A549 (cell line): ENCODE measurements at regions not wholly inside any gene's neighbourhood (a gene's known extent, or its start where the extent isn't known, plus 50 kb on each side); places are given as distances from the start of the nearest gene placed in this dataset.

Source experiments
- ATAC-seq, 2 experiments: fragments of 200-7000 bp in 1 of 2; fragments of >200 bp in 1 of 2; cut with Nextera tagmentation in 1 of 2; cut with Tn5 transposase in 1 of 2; 3 replicates each; pipeline versions ENCODE4 v1.8.0 to v1.9.1; 2018 to 2020; ENCODE audit warnings: mild to moderate bottlenecking in 1 of 2, moderate library complexity in 1 of 2
- CTCF ChIA-PET: fragments of 300-600 bp; sonication (Branson Sonifier 250); formaldehyde crosslinking; extraction: SDS; loops from one replicate; lab custom pipeline; 2021; ENCODE audit warnings: antibody characterized with exemption, inconsistent platforms; lab: Yijun Ruan, JAX
- POLR2A ChIA-PET: fragments of 350-600 bp; formaldehyde crosslinking; extraction: SDS; loops from one replicate; lab custom pipeline; 2021; ENCODE audit warnings: antibody characterized with exemption, inconsistent platforms; lab: Yijun Ruan, JAX
- DNase-seq, 2 experiments: peaks; one replicate each; pipeline versions ENCODE4 v3.0.0 to v3.0.0-alpha.2; 2011 to 2016; ENCODE audit warnings: low read depth in 1 of 2, low spot score in 1 of 2
- FAIRE-seq: peaks from 2 replicates; lab custom pipeline; 2011; peaks lifted over from hg19 to GRCh38; lab: Jason Lieb, UNC
- H3K27ac ChIP-seq, 2 experiments: fragments of >200 bp; sonication (Bioruptor Twin); formaldehyde crosslinking; 3 replicates each; pipeline ENCODE4 v1.5.1; 2016 to 2017
- H3K4me1 ChIP-seq: fragments of >200 bp; sonication (Bioruptor Twin); formaldehyde crosslinking; 3 replicates; pipeline ENCODE4 v1.6.1; 2016
- H3K4me2 ChIP-seq: fragments of >200 bp; sonication (Bioruptor Twin); formaldehyde crosslinking; 3 replicates; pipeline ENCODE4 v1.6.1; 2016
- H3K4me3 ChIP-seq: fragments of >200 bp; sonication (Bioruptor Twin); formaldehyde crosslinking; 3 replicates; pipeline ENCODE4 v1.5.1; 2016
- H3K9me3 ChIP-seq: fragments of >200 bp; sonication (Bioruptor Twin); formaldehyde crosslinking; 3 replicates; pipeline ENCODE4 v1.6.1; 2016
- CBX8 ChIP-seq: fragments of 200-600 bp; sonication (generic); IDR thresholded peaks from 2 replicates; pipeline ENCODE4 v1.6.1; 2016
- CHD2 ChIP-seq: fragments of 150-350 bp; IDR thresholded peaks from 2 replicates; pipeline ENCODE4 v1.6.1; 2014; ENCODE audit warnings: low read length; ENCODE audit not compliant: partially characterized antibody
- EHMT2 ChIP-seq: fragments of 200-600 bp; sonication (generic); IDR thresholded peaks from 2 replicates; pipeline ENCODE4 v1.6.1; 2016; ENCODE audit warnings: antibody characterized with exemption, low read depth, mild to moderate bottlenecking, moderate library complexity
- ESRRA ChIP-seq: fragments of 150-350 bp; IDR thresholded peaks from 2 replicates; pipeline ENCODE4 v1.6.1; 2014; ENCODE audit warnings: mild to moderate bottlenecking, low read length, borderline replicate concordance
- FOSB ChIP-seq: fragments of 250-450 bp; sonication (Bioruptor Pico); IDR thresholded peaks from 2 replicates; pipeline ENCODE4 v1.5.0; 2020; ENCODE audit warnings: mild to moderate bottlenecking, moderate library complexity
- FOXS1 ChIP-seq: fragments of 250-450 bp; sonication (Bioruptor Pico); IDR thresholded peaks from 2 replicates; pipeline ENCODE4 v1.5.0; 2020; ENCODE audit warnings: mild to moderate bottlenecking, moderate library complexity
- HDAC2 ChIP-seq: fragments of 200-600 bp; sonication (generic); IDR thresholded peaks from 2 replicates; pipeline ENCODE4 v1.6.1; 2016
- HEYL ChIP-seq: fragments of 250-450 bp; sonication (Bioruptor Pico); IDR thresholded peaks from 2 replicates; pipeline ENCODE4 v1.8.0; 2021; ENCODE audit warnings: mild to moderate bottlenecking, moderate library complexity
- JUN ChIP-seq, 2 experiments: fragments of >200 bp; sonication (Bioruptor Twin); formaldehyde crosslinking; IDR thresholded peaks; 2 replicates in 1 of 2; 3 replicates in 1 of 2; pipeline ENCODE4 v1.6.1; 2016 to 2017
- KDM1A ChIP-seq: fragments of 200-600 bp; sonication (generic); IDR thresholded peaks from 2 replicates; pipeline ENCODE4 v1.6.1; 2016; ENCODE audit warnings: low read depth, mild to moderate bottlenecking
- MYC ChIP-seq: IDR thresholded peaks from 2 replicates; pipeline ENCODE4 v1.6.1; 2012; ENCODE audit warnings: mild to moderate bottlenecking, inconsistent platforms, low read length, improper control_type of control experiment, borderline replicate concordance
- NR3C1 ChIP-seq: fragments of >200 bp; sonication (Bioruptor Twin); formaldehyde crosslinking; IDR thresholded peaks from 3 replicates; pipeline ENCODE4 v1.6.1; 2017
- RCOR1 ChIP-seq: fragments of 150-350 bp; IDR thresholded peaks from 2 replicates; pipeline ENCODE4 v1.6.1; 2014; ENCODE audit warnings: antibody characterized with exemption, low read length, low read depth
- RNF2 ChIP-seq: fragments of 200-600 bp; sonication (generic); IDR thresholded peaks from 2 replicates; pipeline ENCODE4 v1.6.1; 2016; ENCODE audit warnings: low read depth, mild to moderate bottlenecking, antibody characterized with exemption, moderate library complexity, borderline replicate concordance
- SMC3 ChIP-seq: fragments of >200 bp; sonication (Bioruptor Twin); formaldehyde crosslinking; IDR thresholded peaks from 3 replicates; pipeline ENCODE4 v1.6.1; 2018; ENCODE audit warnings: inconsistent platforms
- SREBF2 ChIP-seq: fragments of 450-650 bp; IDR thresholded peaks from 2 replicates; pipeline ENCODE4 v1.6.1; 2014; ENCODE audit warnings: mild to moderate bottlenecking, moderate library complexity
- TFCP2L1 ChIP-seq: fragments of 250-450 bp; sonication (Bioruptor Pico); IDR thresholded peaks from 2 replicates; pipeline ENCODE4 v1.5.0; 2021; ENCODE audit warnings: mild to moderate bottlenecking
- ZFP36 ChIP-seq: fragments of 450-650 bp; IDR thresholded peaks from 2 replicates; pipeline ENCODE4 v1.6.1; 2014; ENCODE audit warnings: borderline replicate concordance; ENCODE audit not compliant: partially characterized antibody
- ZNF302 ChIP-seq: fragments of 250-450 bp; sonication (Bioruptor Pico); IDR thresholded peaks from 2 replicates; pipeline ENCODE4 v1.9.0; 2021; ENCODE audit warnings: inconsistent platforms, mild to moderate bottlenecking, moderate library complexity
- WGBS: methylation state at CpG from one replicate; pipeline ENCODE4 v1.1.6; 2017; ENCODE audit errors: missing lambda C conversion rate; 5-methylcytosine and 5-hydroxymethylcytosine counted together
- TF ChIP-seq, protein P1 (sequence below): fragments of >200 bp; sonication (Bioruptor Twin); formaldehyde crosslinking; IDR thresholded peaks from 3 replicates; pipeline ENCODE4 v1.6.1; 2016
- TF ChIP-seq, protein P2 (sequence below): IDR thresholded peaks from 2 replicates; pipeline ENCODE4 v1.6.1; 2012; ENCODE audit warnings: low read depth, borderline replicate concordance
- TF ChIP-seq, protein P3 (sequence below): fragments of 250-450 bp; sonication (Bioruptor Pico); IDR thresholded peaks from 2 replicates; pipeline ENCODE4 v1.5.0; 2021; ENCODE audit warnings: mild to moderate bottlenecking, moderate library complexity, borderline replicate concordance
- TF ChIP-seq, protein P4 (sequence below): fragments of >200 bp; sonication (Bioruptor Twin); formaldehyde crosslinking; IDR thresholded peaks from 2 replicates; pipeline ENCODE4 v1.6.1; 2016
- TF ChIP-seq, protein P5 (sequence below): fragments of 250-450 bp; sonication (Bioruptor Pico); IDR thresholded peaks from 2 replicates; pipeline ENCODE4 v1.5.0; 2020; ENCODE audit warnings: low read depth, mild to moderate bottlenecking, moderate library complexity
- TF ChIP-seq, protein P6 (sequence below): fragments of 450-650 bp; IDR thresholded peaks from 2 replicates; pipeline ENCODE4 v1.6.1; 2014; ENCODE audit warnings: antibody characterized with exemption

DNA sequence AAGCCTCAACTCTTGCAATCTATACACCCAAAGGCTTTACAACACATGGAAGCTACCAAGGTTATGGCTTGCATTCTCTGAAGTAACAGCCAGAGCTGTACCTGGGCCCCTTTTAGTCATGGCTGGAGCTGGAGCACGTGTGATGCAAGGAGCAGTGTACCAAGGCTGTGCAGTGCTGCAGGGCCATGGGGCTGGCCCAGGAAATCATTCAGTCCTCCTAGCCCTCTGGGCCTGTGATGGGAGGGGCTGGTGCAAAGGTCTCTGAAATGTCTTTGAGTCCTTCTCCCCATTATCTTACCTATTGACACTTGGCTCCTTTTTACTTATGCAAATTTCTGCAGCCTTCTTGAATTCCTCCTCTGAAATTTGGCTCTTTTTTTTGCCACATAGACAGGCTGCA is 500.1 kb upstream of the FAM47C start:
- no peak for TF ChIP-seq CBX8
- no peak for TF ChIP-seq NR3C1
- TF ChIP-seq, protein P1, sequence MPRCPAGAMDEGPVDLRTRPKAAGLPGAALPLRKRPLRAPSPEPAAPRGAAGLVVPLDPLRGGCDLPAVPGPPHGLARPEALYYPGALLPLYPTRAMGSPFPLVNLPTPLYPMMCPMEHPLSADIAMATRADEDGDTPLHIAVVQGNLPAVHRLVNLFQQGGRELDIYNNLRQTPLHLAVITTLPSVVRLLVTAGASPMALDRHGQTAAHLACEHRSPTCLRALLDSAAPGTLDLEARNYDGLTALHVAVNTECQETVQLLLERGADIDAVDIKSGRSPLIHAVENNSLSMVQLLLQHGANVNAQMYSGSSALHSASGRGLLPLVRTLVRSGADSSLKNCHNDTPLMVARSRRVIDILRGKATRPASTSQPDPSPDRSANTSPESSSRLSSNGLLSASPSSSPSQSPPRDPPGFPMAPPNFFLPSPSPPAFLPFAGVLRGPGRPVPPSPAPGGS: no peak
- TF ChIP-seq HEYL (CRISPR knock-in tag): no peak
- no peak for TF ChIP-seq ZNF302 (CRISPR knock-in tag)
- no peak for TF ChIP-seq JUN (IDR thresholded peaks at IDR 0.05)
- peak; percentile 15 for TF ChIP-seq ZFP36
- no peak overlapping the region for H3K27ac ChIP-seq
- no peaks in the 10 kb centered on the region for H3K9me3 ChIP-seq
- DNase-seq (no peak), FAIRE-seq (no peak), ATAC-seq (no peak)
- CTCF ChIA-PET: no interaction called here
- POLR2A ChIA-PET: no interaction called here
- no CpG with 5 or more reads among the region's 1 CpG for WGBS
- H3K4me3 ChIP-seq: no peak overlapping the region
- no peak overlapping the region for H3K4me2 ChIP-seq
- H3K4me1 ChIP-seq: no peaks in the 10 kb centered on the region

DNA sequence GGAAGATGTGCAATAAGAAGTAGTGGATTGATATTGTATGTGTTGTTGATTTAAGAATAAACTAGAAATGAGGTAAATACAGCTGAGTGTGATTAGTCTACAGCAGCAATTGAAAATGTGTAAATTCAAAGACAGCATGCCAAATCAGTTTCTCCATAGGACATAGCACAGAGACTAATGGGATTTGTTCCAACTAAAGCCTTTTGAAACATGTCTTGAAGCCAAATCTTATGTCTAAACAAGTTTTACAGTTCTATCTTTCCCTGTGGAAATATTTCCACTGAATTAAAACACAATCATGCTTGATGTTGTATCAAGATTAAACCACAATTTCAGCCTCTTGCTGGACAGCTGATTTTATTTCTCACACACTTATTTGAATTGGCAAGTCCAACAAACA is 497.4 kb upstream of the FAM47C start:
- Histone ChIP-seq H3K9me3 (no peaks in the 10 kb centered on the region), H3K4me3 (no peak overlapping the region), H3K4me1 (no peaks in the 10 kb centered on the region), H3K27ac (no peak overlapping the region), H3K4me2 (no peak overlapping the region)
- TF ChIP-seq SMC3: no peak
- TF ChIP-seq, protein P2, sequence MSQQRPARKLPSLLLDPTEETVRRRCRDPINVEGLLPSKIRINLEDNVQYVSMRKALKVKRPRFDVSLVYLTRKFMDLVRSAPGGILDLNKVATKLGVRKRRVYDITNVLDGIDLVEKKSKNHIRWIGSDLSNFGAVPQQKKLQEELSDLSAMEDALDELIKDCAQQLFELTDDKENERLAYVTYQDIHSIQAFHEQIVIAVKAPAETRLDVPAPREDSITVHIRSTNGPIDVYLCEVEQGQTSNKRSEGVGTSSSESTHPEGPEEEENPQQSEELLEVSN: no peak
- no peak for TF ChIP-seq MYC
- no peak for TF ChIP-seq KDM1A
- POLR2A ChIA-PET: no interaction called here
- ATAC-seq: no peak
- DNase-seq: no peak
- peak; percentile 28 for FAIRE-seq
- CTCF ChIA-PET: no interaction called here

DNA sequence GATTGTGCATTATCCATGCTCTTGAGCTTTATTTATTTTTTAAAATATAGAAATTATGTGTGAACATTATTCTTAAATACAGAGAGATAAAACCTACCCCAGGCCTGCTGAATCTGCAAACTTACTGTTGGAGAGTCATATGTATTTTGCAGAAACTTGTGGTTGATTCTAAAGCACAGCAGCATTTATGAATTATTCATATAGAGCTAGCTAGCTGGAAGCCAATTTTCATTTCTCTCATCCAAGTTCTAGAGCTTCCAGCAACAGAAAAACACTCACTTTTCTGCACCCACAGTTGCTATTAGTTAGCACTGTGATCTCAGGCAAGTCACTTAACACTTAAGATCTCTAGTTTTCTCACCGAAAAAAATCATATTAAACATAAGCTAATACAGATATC is 479.5 kb upstream of the FAM47C start:
- Histone ChIP-seq H3K9me3 (no peaks in the 10 kb centered on the region), H3K27ac (no peak overlapping the region), H3K4me2 (no peak overlapping the region), H3K4me3 (no peak overlapping the region), H3K4me1 (no peaks in the 10 kb centered on the region)
- no peak for ATAC-seq
- WGBS: 21% methylated on average over 1 of the region's 1 CpG
- TF ChIP-seq, protein P3, sequence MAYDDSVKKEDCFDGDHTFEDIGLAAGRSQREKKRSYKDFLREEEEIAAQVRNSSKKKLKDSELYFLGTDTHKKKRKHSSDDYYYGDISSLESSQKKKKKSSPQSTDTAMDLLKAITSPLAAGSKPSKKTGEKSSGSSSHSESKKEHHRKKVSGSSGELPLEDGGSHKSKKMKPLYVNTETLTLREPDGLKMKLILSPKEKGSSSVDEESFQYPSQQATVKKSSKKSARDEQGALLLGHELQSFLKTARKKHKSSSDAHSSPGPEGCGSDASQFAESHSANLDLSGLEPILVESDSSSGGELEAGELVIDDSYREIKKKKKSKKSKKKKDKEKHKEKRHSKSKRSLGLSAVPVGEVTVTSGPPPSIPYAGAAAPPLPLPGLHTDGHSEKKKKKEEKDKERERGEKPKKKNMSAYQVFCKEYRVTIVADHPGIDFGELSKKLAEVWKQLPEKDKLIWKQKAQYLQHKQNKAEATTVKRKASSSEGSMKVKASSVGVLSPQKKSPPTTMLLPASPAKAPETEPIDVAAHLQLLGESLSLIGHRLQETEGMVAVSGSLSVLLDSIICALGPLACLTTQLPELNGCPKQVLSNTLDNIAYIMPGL (CRISPR knock-in tag): no peak
- TF ChIP-seq HDAC2 (no peak), SREBF2 (no peak), KDM1A (no peak), FOSB (no peak), TFCP2L1 (CRISPR knock-in tag) (no peak), ESRRA (no peak), RNF2 (no peak), EHMT2 (no peak), RCOR1 (no peak), CHD2 (no peak), FOXS1 (CRISPR knock-in tag) (no peak), MYC (no peak)
- TF ChIP-seq, protein P4, sequence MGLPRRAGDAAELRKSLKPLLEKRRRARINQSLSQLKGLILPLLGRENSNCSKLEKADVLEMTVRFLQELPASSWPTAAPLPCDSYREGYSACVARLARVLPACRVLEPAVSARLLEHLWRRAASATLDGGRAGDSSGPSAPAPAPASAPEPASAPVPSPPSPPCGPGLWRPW: no peak
- TF ChIP-seq, protein P1: no peak
- TF ChIP-seq, protein P5, sequence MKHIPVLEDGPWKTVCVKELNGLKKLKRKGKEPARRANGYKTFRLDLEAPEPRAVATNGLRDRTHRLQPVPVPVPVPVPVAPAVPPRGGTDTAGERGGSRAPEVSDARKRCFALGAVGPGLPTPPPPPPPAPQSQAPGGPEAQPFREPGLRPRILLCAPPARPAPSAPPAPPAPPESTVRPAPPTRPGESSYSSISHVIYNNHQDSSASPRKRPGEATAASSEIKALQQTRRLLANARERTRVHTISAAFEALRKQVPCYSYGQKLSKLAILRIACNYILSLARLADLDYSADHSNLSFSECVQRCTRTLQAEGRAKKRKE (CRISPR knock-in tag): no peak
- TF ChIP-seq, protein P6, sequence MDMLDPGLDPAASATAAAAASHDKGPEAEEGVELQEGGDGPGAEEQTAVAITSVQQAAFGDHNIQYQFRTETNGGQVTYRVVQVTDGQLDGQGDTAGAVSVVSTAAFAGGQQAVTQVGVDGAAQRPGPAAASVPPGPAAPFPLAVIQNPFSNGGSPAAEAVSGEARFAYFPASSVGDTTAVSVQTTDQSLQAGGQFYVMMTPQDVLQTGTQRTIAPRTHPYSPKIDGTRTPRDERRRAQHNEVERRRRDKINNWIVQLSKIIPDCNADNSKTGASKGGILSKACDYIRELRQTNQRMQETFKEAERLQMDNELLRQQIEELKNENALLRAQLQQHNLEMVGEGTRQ: no peak
- TF ChIP-seq, protein P2: no peak
- ChIA-PET POLR2A (no interaction called here), CTCF (no interaction called here)
- no peak for FAIRE-seq
- no peak for DNase-seq
